B cell (primary cell): ENCODE measurements at regions not wholly inside any gene's neighbourhood (a gene's known extent, or its start where the extent isn't known, plus 50 kb on each side); places are given as distances from the start of the nearest gene placed in this dataset.

Experiments
- ATAC-seq: fragments of 200-7000 bp; cut with Tn5 transposase; one replicate; pipeline ENCODE4 v1.10.0; 2021; ENCODE audit warnings: low read depth, mild to moderate bottlenecking, moderate number of reproducible peaks, moderate library complexity
- CTCF ChIA-PET: fragments of 350-600 bp; sonication (Branson Sonifier 250); formaldehyde crosslinking; loops from one replicate; lab custom pipeline; 2021; ENCODE audit warnings: antibody characterized with exemption, inconsistent platforms; lab: Charles Lee
- POLR2A ChIA-PET: fragments of 350-600 bp; sonication (Branson Sonifier 250); formaldehyde crosslinking; loops from one replicate; lab custom pipeline; 2021; ENCODE audit warnings: antibody characterized with exemption; lab: Charles Lee
- DNase-seq: peaks from one replicate; pipeline ENCODE4 v3.0.0; 2013
- H2AFZ ChIP-seq: 2 replicates; pipeline ENCODE4 v1.6.1; 2012; ENCODE audit warnings: mild to moderate bottlenecking, low read depth, low read length; ENCODE audit not compliant: insufficient read depth, poor library complexity, severe bottlenecking
- H3K27ac ChIP-seq, 2 donors: 1 replicate in 1 of 2; 2 replicates in 1 of 2; pipeline ENCODE4 v1.5.1; 2012 to 2013; ENCODE audit warnings: low read length in 2 of 2, mild to moderate bottlenecking in 2 of 2, moderate library complexity in 1 of 2
- H3K27me3 ChIP-seq, 4 experiments: fragments of 200-600 bp in 1 of 4; sonication (generic) in 1 of 4; replicated peaks in 1 of 4; 1 replicate in 2 of 4; 2 replicates in 2 of 4; pipeline versions ENCODE4 v1.6.1 to v1.7.0; 2013 to 2016; ENCODE audit warnings: low read length in 3 of 4, mild to moderate bottlenecking in 2 of 4, mixed read lengths in 1 of 4, moderate library complexity in 1 of 4; ENCODE audit not compliant: insufficient read depth in 4 of 4, control insufficient read depth in 3 of 4; ENCODE audit errors: control extremely low read depth in 1 of 4
- H3K36me3 ChIP-seq, 2 experiments: replicated peaks in 1 of 2; 1 replicate in 1 of 2; 2 replicates in 1 of 2; pipeline versions ENCODE4 v1.6.1 to v1.7.1; 2013; ENCODE audit warnings: low read length in 1 of 2; ENCODE audit not compliant: insufficient read depth in 2 of 2, control insufficient read depth in 1 of 2; ENCODE audit errors: control extremely low read depth in 1 of 2, extremely low read depth in 1 of 2
- H3K4me1 ChIP-seq, 2 donors: fragments of 200-600 bp in 1 of 2; sonication (generic) in 1 of 2; 1 replicate in 1 of 2; 2 replicates in 1 of 2; pipeline versions ENCODE4 v1.5.1 to v1.6.1; 2013 to 2017; ENCODE audit warnings: low read length in 2 of 2; ENCODE audit not compliant: control insufficient read depth in 2 of 2, insufficient read depth in 2 of 2
- H3K4me2 ChIP-seq: replicated peaks from 2 replicates; pipeline ENCODE3; 2012; ENCODE audit warnings: mild to moderate bottlenecking, low read depth, low read length; ENCODE audit not compliant: poor library complexity, severe bottlenecking
- H3K4me3 ChIP-seq, 5 experiments: fragments of 200-600 bp in 1 of 5; sonication (generic) in 1 of 5; 1 replicate in 3 of 5; 2 replicates in 2 of 5; pipeline versions ENCODE4 v1.5.1 to v1.7.0; 2011 to 2016; ENCODE audit warnings: low read length in 4 of 5, mild to moderate bottlenecking in 4 of 5, low read depth in 2 of 5, control low read depth in 1 of 5, moderate library complexity in 1 of 5; ENCODE audit not compliant: insufficient read depth in 1 of 5; ENCODE audit errors: control extremely low read depth in 1 of 5, extremely low read depth in 1 of 5
- H3K79me2 ChIP-seq: fragments of 200-600 bp; sonication (generic); one replicate; pipeline ENCODE4 v1.6.0; 2016; ENCODE audit warnings: low read length; ENCODE audit not compliant: control insufficient read depth, insufficient read depth
- H3K9ac ChIP-seq: fragments of 200-600 bp; sonication (generic); 2 replicates; pipeline ENCODE4 v1.6.1; 2017; ENCODE audit warnings: mild to moderate bottlenecking, low read length, moderate library complexity
- H3K9me3 ChIP-seq, 3 donors: one replicate each; pipeline versions ENCODE4 v1.6.1 to v1.7.1; 2013; ENCODE audit warnings: low read length in 2 of 3; ENCODE audit not compliant: control insufficient read depth in 2 of 3, insufficient read depth in 1 of 3; ENCODE audit errors: control extremely low read depth in 1 of 3
- H4K20me1 ChIP-seq: 2 replicates; pipeline ENCODE4 v1.6.0; 2012; ENCODE audit warnings: mild to moderate bottlenecking, low read length; ENCODE audit not compliant: insufficient read depth, control insufficient read depth, poor library complexity, severe bottlenecking
- H3K27ac Mint-ChIP-seq: one replicate; pipeline ENCODE4 v1.8.0; 2021; ENCODE audit warnings: mixed read lengths
- H3K27me3 Mint-ChIP-seq: one replicate; pipeline ENCODE4 v1.8.0; 2021; ENCODE audit warnings: mixed read lengths
- H3K4me1 Mint-ChIP-seq: one replicate; pipeline ENCODE4 v1.8.0; 2021; ENCODE audit warnings: mixed read lengths
- H3K4me3 Mint-ChIP-seq: one replicate; pipeline ENCODE4 v1.8.0; 2021; ENCODE audit warnings: mixed read lengths
- H3K9me3 Mint-ChIP-seq: one replicate; pipeline ENCODE4 v1.8.0; 2022; ENCODE audit warnings: mixed read lengths; ENCODE audit not compliant: insufficient read depth
- CTCF ChIP-seq: fragments of 200-600 bp; IDR thresholded peaks from one replicate; pipeline ENCODE4 v1.8.0; 2022; ENCODE audit warnings: antibody characterized with exemption, mild to moderate bottlenecking
- EZH2 ChIP-seq: IDR thresholded peaks from 2 replicates; pipeline ENCODE4 v1.6.1; 2012; ENCODE audit warnings: borderline replicate concordance, low read depth, mild to moderate bottlenecking, moderate library complexity, low read length; ENCODE audit not compliant: insufficient read depth, poor library complexity, severe bottlenecking
- WGBS: methylation state at CpG from one replicate; pipeline ENCODE4 v1.1.5; 2013; ENCODE audit warnings: missing lambda C conversion rate; ENCODE audit not compliant: insufficient coverage; 5-methylcytosine and 5-hydroxymethylcytosine counted together
- intact Hi-C: fragments of 100-400 bp; cut with micrococcal nuclease; formaldehyde crosslinking; loops from one replicate; pipeline ENCODE4 v1.10.0; 2022

DNA sequence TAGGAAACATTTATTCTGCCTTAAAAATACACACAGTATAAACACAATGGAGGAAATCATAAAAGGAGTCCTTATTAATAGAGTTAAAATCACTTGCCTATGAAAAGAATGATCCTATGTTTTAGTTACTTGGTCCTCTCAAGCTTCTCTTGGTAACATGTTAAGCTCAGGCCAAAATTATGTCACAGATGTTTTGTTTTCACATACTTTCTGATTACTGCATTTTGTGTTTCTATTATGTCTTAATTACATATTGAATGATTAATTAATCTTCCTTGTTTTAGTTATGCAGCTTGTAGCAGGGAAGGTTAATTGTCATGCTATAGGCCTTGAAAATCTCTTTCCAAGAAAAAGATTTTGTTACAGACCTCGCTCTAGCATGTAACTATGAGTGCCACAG, 406.0 kb downstream of the PLA2G4A start:
- no peak overlapping the region for H3K9ac ChIP-seq
- H3K4me2 ChIP-seq: no peak overlapping the region
- no peaks in the 10 kb centered on the region for H3K9me3 Mint-ChIP-seq
- H3K27me3 Mint-ChIP-seq: no peaks in the 10 kb centered on the region
- no peak overlapping the region for H3K27ac Mint-ChIP-seq
- CTCF ChIA-PET: no interaction called here
- H3K4me3 ChIP-seq: no peak overlapping the region
- no peak overlapping the region for H3K27ac ChIP-seq
- intact Hi-C loops: no loop called here
- no peaks in the 10 kb centered on the region for H3K36me3 ChIP-seq
- no peak overlapping the region for H2AFZ ChIP-seq
- ATAC-seq: no peak
- POLR2A ChIA-PET: no interaction called here
- no peaks in the 10 kb centered on the region for H3K4me1 Mint-ChIP-seq
- WGBS: no CpG with 5 or more reads among the region's 1 CpG
- DNase-seq: no peak
- no peak for TF ChIP-seq EZH2
- no peak for TF ChIP-seq CTCF
- no peaks in the 10 kb centered on the region for H3K4me1 ChIP-seq
- no peaks in the 10 kb centered on the region for H4K20me1 ChIP-seq
- no peaks in the 10 kb centered on the region for H3K9me3 ChIP-seq
- H3K27me3 ChIP-seq: no peaks in the 10 kb centered on the region
- no peaks in the 10 kb centered on the region for H3K79me2 ChIP-seq
- H3K4me3 Mint-ChIP-seq: no peak overlapping the region

GRCh38 chr1:187236199-187236598, 407.4 kb downstream of the PLA2G4A start:
- Mint-ChIP-seq H3K27me3 (no peaks in the 10 kb centered on the region), H3K27ac (no peak overlapping the region)
- intact Hi-C loops: no loop called here

More at GRCh38 chr1:187236199-187236598, 407.4 kb downstream of the PLA2G4A start:
- no peaks in the 10 kb centered on the region for H4K20me1 ChIP-seq
- TF ChIP-seq CTCF (no peak), EZH2 (no peak)
- no peak for ATAC-seq
- H2AFZ ChIP-seq: no peak overlapping the region
- DNase-seq: no peak
- H3K9ac ChIP-seq: no peak overlapping the region
- H3K4me1 ChIP-seq: no peaks in the 10 kb centered on the region
- H3K79me2 ChIP-seq: no peaks in the 10 kb centered on the region
- no peaks in the 10 kb centered on the region for H3K27me3 ChIP-seq
- no peak overlapping the region for H3K4me3 ChIP-seq
- Mint-ChIP-seq H3K4me3 (no peak overlapping the region), H3K4me1 (no peaks in the 10 kb centered on the region), H3K9me3 (no peaks in the 10 kb centered on the region)
- no peaks in the 10 kb centered on the region for H3K36me3 ChIP-seq
- CTCF ChIA-PET: no interaction called here
- no peaks in the 10 kb centered on the region for H3K9me3 ChIP-seq
- no peak overlapping the region for H3K4me2 ChIP-seq
- POLR2A ChIA-PET: no interaction called here
- H3K27ac ChIP-seq: no peak overlapping the region
- no CpG with 5 or more reads among the region's 2 CpGs for WGBS
